ENCODE measurements at regions not wholly inside any gene's neighbourhood (a gene's known extent, or its start where the extent isn't known, plus 50 kb on each side); places are given as distances from the start of the nearest gene placed in this dataset.

- H3K9me3 ChIP-seq = no peaks in the 10 kb centered on the region
- DNase-seq = no peak
- intact Hi-C loops (cut with DNase I; ENCODE audit: low total_unique reads) = no loop called here
Observed at GRCh38 chr5:121029536-121030245, 565.6 kb downstream of the PRR16 start.

GRCh38 chr5:121031491-121031890, 567.4 kb downstream of the PRR16 start:
- Histone ChIP-seq H3K27me3 (no peaks in the 10 kb centered on the region), H3K36me3 (no peaks in the 10 kb centered on the region), H3K27ac (no peak overlapping the region), H3K4me3 (no peak overlapping the region), H3K4me1 (no peaks in the 10 kb centered on the region), H3K9me3 (no peaks in the 10 kb centered on the region)
- intact Hi-C loops (cut with DNase I; ENCODE audit: low total_unique reads) = no loop called here
- 64 to 80% (median 66%) methylated on average over 3 of the region's 3 CpGs for WGBS, 5 donors
- no peak for TF ChIP-seq POLR2AphosphoS5 (IDR thresholded peaks at IDR 0.05)
- TF ChIP-seq EP300 (IDR thresholded peaks at IDR 0.05) = no peak
- TF ChIP-seq CTCF (IDR thresholded peaks at IDR 0.05) = no peak
- TF ChIP-seq POLR2A (IDR thresholded peaks at IDR 0.05) = no peak
- DNase-seq = peak in 1 of 2 donors; percentile 66

More at GRCh38 chr5:121029536-121030245, 565.6 kb downstream of the PRR16 start:
- no peak for TF ChIP-seq POLR2AphosphoS5 (IDR thresholded peaks at IDR 0.05)
- TF ChIP-seq EP300 (IDR thresholded peaks at IDR 0.05) = no peak
- TF ChIP-seq CTCF (IDR thresholded peaks at IDR 0.05) = no peak
- no peak for TF ChIP-seq POLR2A (IDR thresholded peaks at IDR 0.05)
- Histone ChIP-seq H3K4me3 (no peak overlapping the region), H3K4me1 (no peaks in the 10 kb centered on the region), H3K27ac (no peak overlapping the region), H3K36me3 (no peaks in the 10 kb centered on the region), H3K27me3 (no peaks in the 10 kb centered on the region)
- 79 to 93% (median 89%) methylated on average over 4 of the region's 4 CpGs for WGBS, 5 donors

GRCh38 chr5:121033334-121033733, 569.2 kb downstream of the PRR16 start:
- H3K27me3 ChIP-seq = no peaks in the 10 kb centered on the region
- H3K36me3 ChIP-seq = no peaks in the 10 kb centered on the region
- no peak overlapping the region for H3K4me3 ChIP-seq
- intact Hi-C loops (cut with DNase I; ENCODE audit: low total_unique reads) = no loop called here
- no peak for DNase-seq
- H3K4me1 ChIP-seq = no peaks in the 10 kb centered on the region
- TF ChIP-seq CTCF (IDR thresholded peaks at IDR 0.05) (no peak), POLR2A (IDR thresholded peaks at IDR 0.05) (no peak)
- no peak overlapping the region for H3K27ac ChIP-seq
- no peaks in the 10 kb centered on the region for H3K9me3 ChIP-seq

- DNase-seq = no peak
- H3K27ac ChIP-seq = no peak overlapping the region
- H3K4me3 ChIP-seq = no peak overlapping the region
- intact Hi-C loops (cut with DNase I; ENCODE audit: low total_unique reads) = no loop called here
- 62 to 79% (median 66%) methylated on average over 4 of the region's 4 CpGs for WGBS, 5 donors
- no peak for TF ChIP-seq EP300 (IDR thresholded peaks at IDR 0.05)
- no peak for TF ChIP-seq POLR2AphosphoS5 (IDR thresholded peaks at IDR 0.05)
- peaks cover 0 to 4% (median 0%) of the 10 kb centered on the region in 4 donors for H3K9me3 ChIP-seq
- no peaks in the 10 kb centered on the region for H3K36me3 ChIP-seq
- H3K27me3 ChIP-seq = no peaks in the 10 kb centered on the region
- no peaks in the 10 kb centered on the region for H3K4me1 ChIP-seq
Observed at GRCh38 chr5:121038438-121038837, 574.3 kb downstream of the PRR16 start.

- intact Hi-C loops (cut with DNase I; ENCODE audit: low total_unique reads) = no loop called here
- no peaks in the 10 kb centered on the region for H3K27me3 ChIP-seq
- no peaks in the 10 kb centered on the region for H3K9me3 ChIP-seq
- H3K27ac ChIP-seq = no peak overlapping the region
- no peaks in the 10 kb centered on the region for H3K4me1 ChIP-seq
- TF ChIP-seq POLR2A (IDR thresholded peaks at IDR 0.05) (no peak), EP300 (IDR thresholded peaks at IDR 0.05) (no peak), POLR2AphosphoS5 (IDR thresholded peaks at IDR 0.05) (no peak), CTCF (IDR thresholded peaks at IDR 0.05) (no peak)
- no peak for DNase-seq
- no peaks in the 10 kb centered on the region for H3K36me3 ChIP-seq
- no peak overlapping the region for H3K4me3 ChIP-seq
Observed at GRCh38 chr5:121049971-121050370, 585.9 kb downstream of the PRR16 start.
